IMR-90 (cell line): ENCODE measurements at regions not wholly inside any gene's neighbourhood (a gene's known extent, or its start where the extent isn't known, plus 50 kb on each side); places are given as distances from the start of the nearest gene placed in this dataset.

ENCODE experiments used
- ATAC-seq: fragments of 200-7000 bp; cut with Tn5 transposase; 2 replicates; pipeline ENCODE4 v1.9.1; 2020; ENCODE audit warnings: low read depth, mild to moderate bottlenecking, moderate library complexity
- BruUV-seq: library from RNA; stranded (reverse); fragments of 400-500 nt; replicated peaks from 2 replicates; lab custom pipeline; 2021; lab: Mats Ljungman, UMichigan
- CTCF ChIA-PET: fragments of 300-600 bp; formaldehyde crosslinking; extraction: SDS; loops from one replicate; lab custom pipeline; 2021; ENCODE audit warnings: antibody characterized with exemption; lab: Yijun Ruan, JAX
- POLR2A ChIA-PET: fragments of 300-600 bp; sonication (Branson Sonifier 250); formaldehyde crosslinking; loops from one replicate; lab custom pipeline; 2022; ENCODE audit warnings: antibody characterized with exemption; ENCODE audit not compliant: unreplicated experiment; lab: Charles Lee
- DNase-seq: peaks from one replicate; pipeline ENCODE4 v3.0.0; 2013
- H2AFZ ChIP-seq: replicated peaks from 2 replicates; pipeline ENCODE3; 2013; ENCODE audit warnings: low read length, mild to moderate bottlenecking; ENCODE audit not compliant: poor library complexity
- H2AK5ac ChIP-seq: 2 replicates; pipeline ENCODE4 v1.6.1; 2013; ENCODE audit warnings: low read depth, low read length, inconsistent platforms
- H2AK9ac ChIP-seq: replicated peaks from 2 replicates; pipeline ENCODE3; 2013; ENCODE audit warnings: mild to moderate bottlenecking, low read depth, low read length, moderate library complexity; ENCODE audit not compliant: poor library complexity
- H2BK120ac ChIP-seq: 2 replicates; pipeline ENCODE4 v1.6.1; 2013; ENCODE audit warnings: low read depth, low read length, inconsistent platforms
- H2BK15ac ChIP-seq: 3 replicates; pipeline ENCODE4 v1.6.1; 2013; ENCODE audit warnings: low read depth, low read length, inconsistent platforms
- H2BK20ac ChIP-seq: 2 replicates; pipeline ENCODE4 v1.6.1; 2013; ENCODE audit warnings: low read depth, mild to moderate bottlenecking, inconsistent platforms, low read length, moderate library complexity
- H2BK5ac ChIP-seq: 2 replicates; pipeline ENCODE4 v1.6.1; 2013; ENCODE audit warnings: mild to moderate bottlenecking, low read depth, low read length, inconsistent platforms; ENCODE audit not compliant: poor library complexity, severe bottlenecking
- H3K14ac ChIP-seq: replicated peaks from 2 replicates; pipeline ENCODE4 v1.6.1; 2013; ENCODE audit warnings: low read depth, low read length, inconsistent platforms
- H3K18ac ChIP-seq: 2 replicates; pipeline ENCODE4 v1.6.1; 2013; ENCODE audit warnings: low read depth, low read length, control low read depth
- H3K23ac ChIP-seq: 2 replicates; pipeline ENCODE4 v1.6.1; 2013; ENCODE audit warnings: low read depth, low read length, inconsistent platforms
- H3K27ac ChIP-seq: 2 replicates; pipeline ENCODE4 v1.5.1; 2013; ENCODE audit warnings: mild to moderate bottlenecking, control low read depth, low read length; ENCODE audit not compliant: insufficient read depth
- H3K27me3 ChIP-seq: 2 replicates; pipeline ENCODE4 v1.6.1; 2013; ENCODE audit warnings: low read length; ENCODE audit not compliant: control insufficient read depth, insufficient read depth
- H3K36me3 ChIP-seq: 2 replicates; pipeline ENCODE4 v1.6.1; 2013; ENCODE audit warnings: low read length, mixed read lengths; ENCODE audit not compliant: control insufficient read depth, insufficient read depth
- H3K4ac ChIP-seq: 2 replicates; pipeline ENCODE4 v1.6.1; 2013; ENCODE audit warnings: low read depth, low read length, inconsistent platforms
- H3K4me1 ChIP-seq: 2 replicates; pipeline ENCODE4 v1.6.1; 2013; ENCODE audit warnings: low read length, mixed read lengths; ENCODE audit not compliant: control insufficient read depth, insufficient read depth
- H3K4me2 ChIP-seq: 2 replicates; pipeline ENCODE4 v1.6.1; 2013; ENCODE audit warnings: low read depth, mild to moderate bottlenecking, control low read depth, low read length, moderate library complexity
- H3K4me3 ChIP-seq: 2 replicates; pipeline ENCODE4 v1.5.1; 2013; ENCODE audit warnings: low read depth, mild to moderate bottlenecking, control low read depth, low read length, moderate library complexity; ENCODE audit not compliant: insufficient read depth
- H3K56ac ChIP-seq: 2 replicates; pipeline ENCODE4 v1.6.1; 2013; ENCODE audit warnings: low read length, inconsistent platforms; ENCODE audit not compliant: insufficient read depth; ENCODE audit errors: extremely low read depth
- H3K79me1 ChIP-seq, 2 experiments: 2 replicates each; pipeline ENCODE4 v1.6.1; 2013; ENCODE audit warnings: low read length in 2 of 2, inconsistent platforms in 1 of 2, low read depth in 1 of 2
- H3K9ac ChIP-seq: 2 replicates; pipeline ENCODE4 v1.6.1; 2013; ENCODE audit warnings: low read depth, low read length, control low read depth
- H3K9me1 ChIP-seq: 2 replicates; pipeline ENCODE4 v1.6.1; 2013; ENCODE audit warnings: low read length, inconsistent platforms; ENCODE audit not compliant: insufficient read depth
- H3K9me3 ChIP-seq: 2 replicates; pipeline ENCODE4 v1.6.1; 2013; ENCODE audit warnings: low read length; ENCODE audit not compliant: control insufficient read depth, insufficient read depth
- H4K20me1 ChIP-seq: 2 replicates; pipeline ENCODE4 v1.6.1; 2013; ENCODE audit warnings: low read length, inconsistent platforms; ENCODE audit not compliant: insufficient read depth
- H4K5ac ChIP-seq: 2 replicates; pipeline ENCODE4 v1.6.1; 2013; ENCODE audit warnings: mild to moderate bottlenecking, low read depth, low read length, control low read depth
- H4K8ac ChIP-seq, 2 experiments: 2 replicates each; pipeline ENCODE4 v1.6.1; 2013; ENCODE audit warnings: low read depth in 2 of 2, low read length in 2 of 2, control low read depth in 1 of 2, inconsistent platforms in 1 of 2
- H4K91ac ChIP-seq: 2 replicates; pipeline ENCODE4 v1.6.1; 2013; ENCODE audit warnings: low read depth, low read length, inconsistent platforms; ENCODE audit not compliant: insufficient read depth
- BHLHE40 ChIP-seq: fragments of 150-350 bp; IDR thresholded peaks from 2 replicates; pipeline ENCODE4 v1.6.1; 2016; ENCODE audit warnings: mild to moderate bottlenecking, low read depth, low read length
- CEBPB ChIP-seq: IDR thresholded peaks from 2 replicates; pipeline ENCODE4 v1.6.1; 2012; ENCODE audit warnings: low read depth, low read length, improper control_type of control experiment
- CHD1 ChIP-seq: IDR thresholded peaks from 2 replicates; pipeline ENCODE4 v1.6.1; 2012; ENCODE audit warnings: low read depth, low read length, improper control_type of control experiment
- CTCF ChIP-seq: conservative IDR thresholded peaks from 2 replicates; pipeline ENCODE4 v1.5.1; 2012; ENCODE audit warnings: mild to moderate bottlenecking, low read depth, low read length, improper control_type of control experiment
- ELK1 ChIP-seq: fragments of 150-350 bp; IDR thresholded peaks from 2 replicates; pipeline ENCODE4 v1.6.1; 2016; ENCODE audit warnings: low read depth, mild to moderate bottlenecking, low read length, moderate library complexity, borderline replicate concordance
- FOS ChIP-seq: fragments of 150-350 bp; IDR thresholded peaks from 2 replicates; pipeline ENCODE4 v1.6.1; 2016; ENCODE audit warnings: low read depth, low read length
- MAFK ChIP-seq: IDR thresholded peaks from 2 replicates; pipeline ENCODE4 v1.6.1; 2012; ENCODE audit warnings: low read depth, low read length, improper control_type of control experiment
- MAZ ChIP-seq: IDR thresholded peaks from 2 replicates; pipeline ENCODE4 v1.6.1; 2012; ENCODE audit warnings: low read depth, mild to moderate bottlenecking, low read length, improper control_type of control experiment, moderate library complexity, borderline replicate concordance
- MXI1 ChIP-seq: IDR thresholded peaks from 2 replicates; pipeline ENCODE4 v1.6.1; 2012; ENCODE audit warnings: low read depth, mild to moderate bottlenecking, low read length, moderate library complexity, borderline replicate concordance
- NFE2L2 ChIP-seq: fragments of 150-350 bp; IDR thresholded peaks from 2 replicates; pipeline ENCODE4 v1.6.1; 2016; ENCODE audit warnings: low read depth, mild to moderate bottlenecking, low read length
- POLR2A ChIP-seq: IDR thresholded peaks from 2 replicates; pipeline ENCODE4 v1.6.1; 2012; ENCODE audit warnings: mild to moderate bottlenecking, low read depth, low read length
- RAD21 ChIP-seq: IDR thresholded peaks from 2 replicates; pipeline ENCODE4 v1.6.1; 2012; ENCODE audit warnings: low read length, improper control_type of control experiment
- RCOR1 ChIP-seq: IDR thresholded peaks from 2 replicates; pipeline ENCODE4 v1.6.1; 2012; ENCODE audit warnings: mild to moderate bottlenecking, low read length, improper control_type of control experiment; ENCODE audit not compliant: insufficient replicate concordance
- RFX5 ChIP-seq: IDR thresholded peaks from 2 replicates; pipeline ENCODE4 v1.8.0; 2012; ENCODE audit warnings: low read depth, mild to moderate bottlenecking, low read length, moderate library complexity
- SMC3 ChIP-seq: fragments of 150-350 bp; IDR thresholded peaks from 2 replicates; pipeline ENCODE4 v1.6.1; 2016; ENCODE audit warnings: low read depth, mild to moderate bottlenecking, antibody characterized with exemption, low read length, moderate library complexity
- USF2 ChIP-seq: fragments of 150-350 bp; IDR thresholded peaks from 2 replicates; pipeline ENCODE4 v1.6.1; 2017; ENCODE audit warnings: mild to moderate bottlenecking, antibody characterized with exemption, low read length, low read depth
- WGBS, 2 experiments: methylation state at CpG; one replicate each; pipeline versions ENCODE4 v1.1.5 to v1.1.7; 2013; ENCODE audit warnings: missing lambda C conversion rate in 2 of 2; ENCODE audit not compliant: insufficient read length in 1 of 2; ENCODE audit errors: extremely low coverage in 2 of 2; 5-methylcytosine and 5-hydroxymethylcytosine counted together
- dilution Hi-C: fragments of 300-500 bp; cut with HindIII; formaldehyde crosslinking; loops from one replicate; pipeline ENCODE4 v1.14.3; 2018; ENCODE audit warnings: low sequenced_read_pairs; ENCODE audit not compliant: unreplicated experiment
- in situ Hi-C: fragments of 300-500 bp; cut with MboI; formaldehyde crosslinking; loops from 3 replicates; pipeline ENCODE4 v1.14.3; 2019; ENCODE audit warnings: low sequenced_read_pairs, inconsistent platforms, mixed read lengths
- intact Hi-C: fragments of 100-400 bp; cut with micrococcal nuclease; formaldehyde crosslinking; loops from 2 replicates; pipeline ENCODE4 v1.10.0; 2022

GRCh38 chr9:80107931-80108660, 536.3 kb downstream of the TLE4 start:
- ChIA-PET POLR2A (no interaction called here), CTCF (no interaction called here)
- Histone ChIP-seq H2BK15ac (no peak overlapping the region), H2BK20ac (no peak overlapping the region), H2AFZ (no peak overlapping the region), H3K18ac (no peak overlapping the region), H2BK5ac (no peak overlapping the region), H3K27me3 (no peaks in the 10 kb centered on the region), H4K8ac (no peak overlapping the region), H3K56ac (no peak overlapping the region), H3K14ac (no peak overlapping the region), H3K36me3 (no peaks in the 10 kb centered on the region), H4K20me1 (no peaks in the 10 kb centered on the region), H3K9me3 (no peaks in the 10 kb centered on the region), H3K9ac (no peak overlapping the region), H3K27ac (no peak overlapping the region), H3K4me3 (no peak overlapping the region), H3K23ac (no peak overlapping the region), H3K79me1 (no peaks in the 10 kb centered on the region), H2AK5ac (no peak overlapping the region), H2BK120ac (no peak overlapping the region), H3K4me1 (no peaks in the 10 kb centered on the region), H4K91ac (no peak overlapping the region), H2AK9ac (no peak overlapping the region), H3K4me2 (no peak overlapping the region), H3K4ac (no peak overlapping the region), H3K9me1 (no peaks in the 10 kb centered on the region), H4K5ac (no peak overlapping the region)
- intact Hi-C loops (no loop called here), in situ Hi-C loops (no loop called here), dilution Hi-C loops (no loop called here)
- no peak for TF ChIP-seq MXI1
- no peak for TF ChIP-seq CTCF
- no peak for TF ChIP-seq ELK1
- TF ChIP-seq RCOR1, result no peak
- no peak for TF ChIP-seq POLR2A
- no peak for TF ChIP-seq RFX5
- TF ChIP-seq USF2, result no peak
- TF ChIP-seq CEBPB, result no peak
- TF ChIP-seq MAZ, result no peak
- no peak for TF ChIP-seq FOS
- TF ChIP-seq MAFK, result no peak
- no peak for TF ChIP-seq SMC3
- TF ChIP-seq NFE2L2, result no peak
- TF ChIP-seq BHLHE40, result no peak
- TF ChIP-seq RAD21, result no peak
- no peak for TF ChIP-seq CHD1
- WGBS, 2 experiments, result 0% methylated on average over 1 of the region's 3 CpGs; no CpG with 5 or more reads in 1 of the 2 experiments
- ATAC-seq (no peak), DNase-seq (no peak)
- no TSS peak for BruUV-seq
